ENCODE measurements at regions not wholly inside any gene's neighbourhood (a gene's known extent, or its start where the extent isn't known, plus 50 kb on each side); places are given as distances from the start of the nearest gene placed in this dataset.
A peak's percentile ranks its signal among the peaks of the same experiment; 100 is the strongest.

- H3K4me2 ChIP-seq (ENCODE audit: low read length): no peak overlapping the region
- TF ChIP-seq, protein P1, sequence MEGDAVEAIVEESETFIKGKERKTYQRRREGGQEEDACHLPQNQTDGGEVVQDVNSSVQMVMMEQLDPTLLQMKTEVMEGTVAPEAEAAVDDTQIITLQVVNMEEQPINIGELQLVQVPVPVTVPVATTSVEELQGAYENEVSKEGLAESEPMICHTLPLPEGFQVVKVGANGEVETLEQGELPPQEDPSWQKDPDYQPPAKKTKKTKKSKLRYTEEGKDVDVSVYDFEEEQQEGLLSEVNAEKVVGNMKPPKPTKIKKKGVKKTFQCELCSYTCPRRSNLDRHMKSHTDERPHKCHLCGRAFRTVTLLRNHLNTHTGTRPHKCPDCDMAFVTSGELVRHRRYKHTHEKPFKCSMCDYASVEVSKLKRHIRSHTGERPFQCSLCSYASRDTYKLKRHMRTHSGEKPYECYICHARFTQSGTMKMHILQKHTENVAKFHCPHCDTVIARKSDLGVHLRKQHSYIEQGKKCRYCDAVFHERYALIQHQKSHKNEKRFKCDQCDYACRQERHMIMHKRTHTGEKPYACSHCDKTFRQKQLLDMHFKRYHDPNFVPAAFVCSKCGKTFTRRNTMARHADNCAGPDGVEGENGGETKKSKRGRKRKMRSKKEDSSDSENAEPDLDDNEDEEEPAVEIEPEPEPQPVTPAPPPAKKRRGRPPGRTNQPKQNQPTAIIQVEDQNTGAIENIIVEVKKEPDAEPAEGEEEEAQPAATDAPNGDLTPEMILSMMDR (IDR thresholded peaks at IDR 0.05; ENCODE audit: low read depth, low read length, poor library complexity, severe bottlenecking): no peak
- TF ChIP-seq EZH2phosphoT487 (IDR thresholded peaks at IDR 0.05; ENCODE audit: borderline replicate concordance, low read length): no peak
- H3F3A ChIP-seq (ENCODE audit: control insufficient read depth, insufficient read depth): no peaks in the 10 kb centered on the region
- H3K27ac ChIP-seq (ENCODE audit: low read depth, low read length): no peak overlapping the region
- no peaks in the 10 kb centered on the region for H3K9me2 ChIP-seq (replicated peaks; ENCODE audit: control insufficient read depth, low read length)
- no peaks in the 10 kb centered on the region for H3K9me3 ChIP-seq (ENCODE audit: control insufficient read depth, insufficient read depth, low read length)
- H3K79me2 ChIP-seq (ENCODE audit: control insufficient read depth, low read length): no peaks in the 10 kb centered on the region
- H3K27me3 ChIP-seq (ENCODE audit: control insufficient read depth, low read length): no peaks in the 10 kb centered on the region
- H3K4me1 ChIP-seq (ENCODE audit: control insufficient read depth, low read length): no peaks in the 10 kb centered on the region
- H3K4me3 ChIP-seq (ENCODE audit: low read length): no peak overlapping the region
- H3K36me3 ChIP-seq (ENCODE audit: control insufficient read depth, low read length): no peaks in the 10 kb centered on the region
- H4K20me1 ChIP-seq (ENCODE audit: control insufficient read depth, insufficient read depth, low read depth, low read length): no peaks in the 10 kb centered on the region
Observed at GRCh38 chr5:101404531-101404930, 501.4 kb upstream of the ST8SIA4 start.

DNA sequence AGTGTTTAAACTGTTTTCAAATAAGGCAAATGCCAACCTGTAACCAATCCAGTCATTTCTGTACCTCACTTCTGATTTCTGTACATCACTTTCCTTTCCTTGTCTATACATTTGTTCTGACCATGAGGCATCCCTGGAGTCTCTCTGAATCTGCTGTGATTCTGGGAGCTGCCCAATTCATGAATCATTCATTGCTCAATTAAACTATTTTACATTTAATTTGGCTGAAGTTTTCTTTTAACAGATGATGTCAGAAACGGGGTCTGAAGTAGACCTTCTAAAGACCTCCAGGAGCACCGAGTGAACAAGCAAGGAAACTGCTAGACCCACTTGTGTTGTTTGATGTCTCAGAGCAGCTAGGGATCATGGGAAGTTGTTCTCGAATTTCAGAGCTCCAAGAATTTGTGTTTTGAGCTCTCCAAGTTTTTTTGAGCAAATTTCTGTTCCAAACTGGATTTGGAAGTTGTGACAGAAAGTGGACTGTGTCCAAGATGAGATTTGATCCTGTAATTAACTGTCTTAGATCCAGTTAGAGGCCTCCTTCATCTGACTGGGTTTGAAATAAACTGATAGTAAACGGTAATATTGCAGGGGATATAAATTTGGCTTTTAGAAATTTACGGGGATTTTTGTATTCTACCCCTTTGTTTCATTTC lies 490.8 kb upstream of the ST8SIA4 start:
- no peaks in the 10 kb centered on the region for H3F3A ChIP-seq (ENCODE audit: control insufficient read depth, insufficient read depth)
- H3K4me1 ChIP-seq (ENCODE audit: control insufficient read depth, low read length): no peaks in the 10 kb centered on the region
- no peaks in the 10 kb centered on the region for H3K36me3 ChIP-seq (ENCODE audit: control insufficient read depth, low read length)
- no peak overlapping the region for H3K4me2 ChIP-seq (ENCODE audit: low read length)
- TF ChIP-seq EZH2phosphoT487 (IDR thresholded peaks at IDR 0.05; ENCODE audit: borderline replicate concordance, low read length): no peak
- TF ChIP-seq, protein P1 (IDR thresholded peaks at IDR 0.05; ENCODE audit: low read depth, low read length, poor library complexity, severe bottlenecking): no peak
- no peaks in the 10 kb centered on the region for H3K9me2 ChIP-seq (replicated peaks; ENCODE audit: control insufficient read depth, low read length)
- no peak overlapping the region for H3K27ac ChIP-seq (ENCODE audit: low read depth, low read length)
- H3K4me3 ChIP-seq (ENCODE audit: low read length): no peak overlapping the region
- no peaks in the 10 kb centered on the region for H4K20me1 ChIP-seq (ENCODE audit: control insufficient read depth, insufficient read depth, low read depth, low read length)
- no peaks in the 10 kb centered on the region for H3K9me3 ChIP-seq (ENCODE audit: control insufficient read depth, insufficient read depth, low read length)
- no peaks in the 10 kb centered on the region for H3K27me3 ChIP-seq (ENCODE audit: control insufficient read depth, low read length)
- H3K79me2 ChIP-seq (ENCODE audit: control insufficient read depth, low read length): no peaks in the 10 kb centered on the region

- Histone ChIP-seq H3K4me3 (ENCODE audit: low read length) (no peak overlapping the region), H3K36me3 (ENCODE audit: control insufficient read depth, low read length) (no peaks in the 10 kb centered on the region), H3K9me2 (replicated peaks; ENCODE audit: control insufficient read depth, low read length) (no peaks in the 10 kb centered on the region), H3K27ac (ENCODE audit: low read depth, low read length) (no peak overlapping the region), H3K4me2 (ENCODE audit: low read length) (no peak overlapping the region), H3K4me1 (ENCODE audit: control insufficient read depth, low read length) (no peaks in the 10 kb centered on the region), H3F3A (ENCODE audit: control insufficient read depth, insufficient read depth) (no peaks in the 10 kb centered on the region), H3K79me2 (ENCODE audit: control insufficient read depth, low read length) (no peaks in the 10 kb centered on the region), H4K20me1 (ENCODE audit: control insufficient read depth, insufficient read depth, low read depth, low read length) (no peaks in the 10 kb centered on the region), H3K27me3 (ENCODE audit: control insufficient read depth, low read length) (no peaks in the 10 kb centered on the region), H3K9me3 (ENCODE audit: control insufficient read depth, insufficient read depth, low read length) (no peaks in the 10 kb centered on the region)
- TF ChIP-seq, protein P1 (IDR thresholded peaks at IDR 0.05; ENCODE audit: low read depth, low read length, poor library complexity, severe bottlenecking): peak; percentile 63
- TF ChIP-seq EZH2phosphoT487 (IDR thresholded peaks at IDR 0.05; ENCODE audit: borderline replicate concordance, low read length): no peak
Observed at GRCh38 chr5:101390151-101390908, 487.2 kb upstream of the ST8SIA4 start.

Data from DOHH2 (cell line).